ENCODE measurements at regions not wholly inside any gene's neighbourhood (a gene's known extent, or its start where the extent isn't known, plus 50 kb on each side); places are given as distances from the start of the nearest gene placed in this dataset.

GRCh38 chr4:45620808-45621207 lies 503.0 kb downstream of the GABRG1 start:
- H3K27me3 ChIP-seq (ENCODE audit: control insufficient read depth in 1 of 2, insufficient read depth in 2 of 2, low read length in 2 of 2) = no peaks in the 10 kb centered on the region
- H3K27ac ChIP-seq (ENCODE audit: low read depth, low read length) = no peak overlapping the region
- H3K9me3 ChIP-seq (ENCODE audit: control insufficient read depth in 1 of 2, low read length in 2 of 2) = no peaks in the 10 kb centered on the region
- H3K9ac ChIP-seq (ENCODE audit: low read depth in 1 of 2, low read length in 2 of 2) = no peak overlapping the region
- H3K4me1 ChIP-seq (ENCODE audit: control insufficient read depth in 1 of 2, insufficient read depth in 2 of 2, low read length in 2 of 2) = no peaks in the 10 kb centered on the region
- H3K36me3 ChIP-seq (ENCODE audit: control insufficient read depth in 1 of 2, insufficient read depth in 2 of 2, low read length in 2 of 2) = no peaks in the 10 kb centered on the region
- no peak overlapping the region for H3K4me3 ChIP-seq (ENCODE audit: low read depth in 1 of 2, low read length in 2 of 2)

- Histone ChIP-seq H3K4me1 (ENCODE audit: control insufficient read depth in 1 of 2, insufficient read depth in 2 of 2, low read length in 2 of 2) (no peaks in the 10 kb centered on the region), H3K4me3 (ENCODE audit: low read depth in 1 of 2, low read length in 2 of 2) (no peak overlapping the region), H3K9me3 (ENCODE audit: control insufficient read depth in 1 of 2, low read length in 2 of 2) (no peaks in the 10 kb centered on the region), H3K27me3 (ENCODE audit: control insufficient read depth in 1 of 2, insufficient read depth in 2 of 2, low read length in 2 of 2) (no peaks in the 10 kb centered on the region), H3K27ac (ENCODE audit: low read depth, low read length) (no peak overlapping the region), H3K9ac (ENCODE audit: low read depth in 1 of 2, low read length in 2 of 2) (no peak overlapping the region), H3K36me3 (ENCODE audit: control insufficient read depth in 1 of 2, insufficient read depth in 2 of 2, low read length in 2 of 2) (no peaks in the 10 kb centered on the region)
Observed at GRCh38 chr4:45596379-45597101, 527.3 kb downstream of the GABRG1 start.

DNA sequence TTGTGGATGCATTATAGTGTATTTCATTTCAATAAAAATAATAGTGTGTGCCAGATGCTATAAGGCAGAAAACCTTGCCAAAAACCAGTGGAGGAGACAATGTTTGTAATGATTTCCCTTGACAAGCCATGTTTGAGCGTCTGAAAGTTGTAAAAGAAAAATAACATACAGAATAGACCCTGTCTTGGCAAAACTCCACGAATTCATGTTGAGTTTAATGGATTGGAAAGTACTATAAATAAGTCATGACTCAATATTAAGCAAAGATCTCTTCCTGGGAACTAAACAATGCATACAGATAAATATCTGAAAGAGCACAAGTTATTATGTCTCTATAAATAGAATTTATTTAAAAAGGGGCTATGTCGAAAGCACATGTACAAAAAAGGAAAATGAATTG lies 543.5 kb downstream of the GABRG1 start:
- H3K9me3 ChIP-seq (ENCODE audit: control insufficient read depth in 1 of 2, low read length in 2 of 2) = no peaks in the 10 kb centered on the region
- no peak overlapping the region for H3K4me3 ChIP-seq (ENCODE audit: low read depth in 1 of 2, low read length in 2 of 2)
- H3K36me3 ChIP-seq (ENCODE audit: control insufficient read depth in 1 of 2, insufficient read depth in 2 of 2, low read length in 2 of 2) = no peaks in the 10 kb centered on the region
- H3K9ac ChIP-seq (ENCODE audit: low read depth in 1 of 2, low read length in 2 of 2) = no peak overlapping the region
- H3K27ac ChIP-seq (ENCODE audit: low read depth, low read length) = no peak overlapping the region
- no peaks in the 10 kb centered on the region for H3K4me1 ChIP-seq (ENCODE audit: control insufficient read depth in 1 of 2, insufficient read depth in 2 of 2, low read length in 2 of 2)
- H3K27me3 ChIP-seq (ENCODE audit: control insufficient read depth in 1 of 2, insufficient read depth in 2 of 2, low read length in 2 of 2) = no peaks in the 10 kb centered on the region

GRCh38 chr4:45578874-45579273 lies 545.0 kb downstream of the GABRG1 start:
- H3K27ac ChIP-seq (ENCODE audit: low read depth, low read length) = no peak overlapping the region
- no peak overlapping the region for H3K9ac ChIP-seq (ENCODE audit: low read depth in 1 of 2, low read length in 2 of 2)
- H3K4me1 ChIP-seq (ENCODE audit: control insufficient read depth in 1 of 2, insufficient read depth in 2 of 2, low read length in 2 of 2) = no peaks in the 10 kb centered on the region
- no peaks in the 10 kb centered on the region for H3K36me3 ChIP-seq (ENCODE audit: control insufficient read depth in 1 of 2, insufficient read depth in 2 of 2, low read length in 2 of 2)
- H3K27me3 ChIP-seq (ENCODE audit: control insufficient read depth in 1 of 2, insufficient read depth in 2 of 2, low read length in 2 of 2) = no peaks in the 10 kb centered on the region
- no peak overlapping the region for H3K4me3 ChIP-seq (ENCODE audit: low read depth in 1 of 2, low read length in 2 of 2)
- no peaks in the 10 kb centered on the region for H3K9me3 ChIP-seq (ENCODE audit: control insufficient read depth in 1 of 2, low read length in 2 of 2)

DNA sequence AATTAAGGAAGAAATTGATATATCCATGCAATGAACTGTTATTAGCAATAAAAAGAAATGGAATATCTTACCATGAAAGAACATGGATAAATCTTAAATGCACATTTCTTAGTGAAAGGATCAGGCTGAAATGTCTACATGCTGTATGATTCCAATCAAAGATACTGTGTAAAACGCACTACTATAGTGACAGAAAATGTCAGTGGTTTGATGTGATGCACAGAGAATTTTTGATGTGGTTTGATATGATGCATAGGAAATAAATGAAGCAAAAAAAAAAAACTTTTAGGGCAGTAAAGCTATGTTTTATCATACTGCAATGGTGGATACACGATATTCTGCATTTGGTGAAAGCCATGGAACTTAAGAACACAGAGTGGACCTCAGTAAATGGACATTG lies 547.6 kb downstream of the GABRG1 start:
- H3K36me3 ChIP-seq (ENCODE audit: control insufficient read depth in 1 of 2, insufficient read depth in 2 of 2, low read length in 2 of 2) = no peaks in the 10 kb centered on the region
- H3K27me3 ChIP-seq (ENCODE audit: control insufficient read depth in 1 of 2, insufficient read depth in 2 of 2, low read length in 2 of 2) = no peaks in the 10 kb centered on the region
- no peak overlapping the region for H3K9ac ChIP-seq (ENCODE audit: low read depth in 1 of 2, low read length in 2 of 2)
- H3K4me3 ChIP-seq (ENCODE audit: low read depth in 1 of 2, low read length in 2 of 2) = no peak overlapping the region
- H3K27ac ChIP-seq (ENCODE audit: low read depth, low read length) = no peak overlapping the region
- H3K9me3 ChIP-seq (ENCODE audit: control insufficient read depth in 1 of 2, low read length in 2 of 2) = no peaks in the 10 kb centered on the region
- H3K4me1 ChIP-seq (ENCODE audit: control insufficient read depth in 1 of 2, insufficient read depth in 2 of 2, low read length in 2 of 2) = no peaks in the 10 kb centered on the region

- H3K9me3 ChIP-seq (ENCODE audit: control insufficient read depth in 1 of 2, low read length in 2 of 2) = no peaks in the 10 kb centered on the region
- H3K27ac ChIP-seq (ENCODE audit: low read depth, low read length) = no peak overlapping the region
- no peak overlapping the region for H3K9ac ChIP-seq (ENCODE audit: low read depth in 1 of 2, low read length in 2 of 2)
- H3K4me3 ChIP-seq (ENCODE audit: low read depth in 1 of 2, low read length in 2 of 2) = no peak overlapping the region
- no peaks in the 10 kb centered on the region for H3K27me3 ChIP-seq (ENCODE audit: control insufficient read depth in 1 of 2, insufficient read depth in 2 of 2, low read length in 2 of 2)
- no peaks in the 10 kb centered on the region for H3K36me3 ChIP-seq (ENCODE audit: control insufficient read depth in 1 of 2, insufficient read depth in 2 of 2, low read length in 2 of 2)
- no peaks in the 10 kb centered on the region for H3K4me1 ChIP-seq (ENCODE audit: control insufficient read depth in 1 of 2, insufficient read depth in 2 of 2, low read length in 2 of 2)
Observed at GRCh38 chr4:45569619-45570018, 554.2 kb downstream of the GABRG1 start.

- Histone ChIP-seq H3K4me3 (ENCODE audit: low read depth in 1 of 2, low read length in 2 of 2) (no peak overlapping the region), H3K9ac (ENCODE audit: low read depth in 1 of 2, low read length in 2 of 2) (no peak overlapping the region), H3K4me1 (ENCODE audit: control insufficient read depth in 1 of 2, insufficient read depth in 2 of 2, low read length in 2 of 2) (no peaks in the 10 kb centered on the region), H3K36me3 (ENCODE audit: control insufficient read depth in 1 of 2, insufficient read depth in 2 of 2, low read length in 2 of 2) (no peaks in the 10 kb centered on the region), H3K27me3 (ENCODE audit: control insufficient read depth in 1 of 2, insufficient read depth in 2 of 2, low read length in 2 of 2) (no peaks in the 10 kb centered on the region), H3K27ac (ENCODE audit: low read depth, low read length) (no peak overlapping the region), H3K9me3 (ENCODE audit: control insufficient read depth in 1 of 2, low read length in 2 of 2) (no peaks in the 10 kb centered on the region)
Observed at GRCh38 chr4:45568694-45569093, 555.2 kb downstream of the GABRG1 start.

GRCh38 chr4:45566896-45567603 lies 556.8 kb downstream of the GABRG1 start:
- Histone ChIP-seq H3K4me3 (ENCODE audit: low read depth in 1 of 2, low read length in 2 of 2) (no peak overlapping the region), H3K27ac (ENCODE audit: low read depth, low read length) (no peak overlapping the region), H3K9me3 (ENCODE audit: control insufficient read depth in 1 of 2, low read length in 2 of 2) (no peaks in the 10 kb centered on the region), H3K27me3 (ENCODE audit: control insufficient read depth in 1 of 2, insufficient read depth in 2 of 2, low read length in 2 of 2) (no peaks in the 10 kb centered on the region), H3K9ac (ENCODE audit: low read depth in 1 of 2, low read length in 2 of 2) (no peak overlapping the region), H3K36me3 (ENCODE audit: control insufficient read depth in 1 of 2, insufficient read depth in 2 of 2, low read length in 2 of 2) (no peaks in the 10 kb centered on the region), H3K4me1 (ENCODE audit: control insufficient read depth in 1 of 2, insufficient read depth in 2 of 2, low read length in 2 of 2) (no peaks in the 10 kb centered on the region)

DNA sequence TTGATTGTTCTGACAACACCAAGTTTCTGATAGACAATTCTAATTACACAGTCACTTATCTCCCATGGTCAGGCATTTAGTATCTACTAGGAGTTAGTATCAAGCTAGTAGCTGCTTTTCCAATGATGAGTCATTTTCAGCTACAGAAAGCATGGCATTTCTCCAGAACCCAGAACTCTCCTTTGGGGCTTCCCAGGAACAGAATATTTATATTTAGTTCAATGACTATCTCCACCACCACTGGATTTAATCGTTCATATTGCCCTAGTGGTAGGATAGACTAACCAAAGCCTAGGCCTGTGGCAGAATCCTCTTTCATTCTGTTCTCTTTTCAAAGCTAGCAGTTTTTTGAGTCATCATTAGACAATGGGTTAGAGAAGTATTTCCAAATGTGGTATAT lies 569.4 kb downstream of the GABRG1 start:
- no peaks in the 10 kb centered on the region for H3K27me3 ChIP-seq (ENCODE audit: control insufficient read depth in 1 of 2, insufficient read depth in 2 of 2, low read length in 2 of 2)
- no peaks in the 10 kb centered on the region for H3K9me3 ChIP-seq (ENCODE audit: control insufficient read depth in 1 of 2, low read length in 2 of 2)
- H3K36me3 ChIP-seq (ENCODE audit: control insufficient read depth in 1 of 2, insufficient read depth in 2 of 2, low read length in 2 of 2) = no peaks in the 10 kb centered on the region
- H3K27ac ChIP-seq (ENCODE audit: low read depth, low read length) = no peak overlapping the region
- H3K4me3 ChIP-seq (ENCODE audit: low read depth in 1 of 2, low read length in 2 of 2) = no peak overlapping the region
- no peak overlapping the region for H3K9ac ChIP-seq (ENCODE audit: low read depth in 1 of 2, low read length in 2 of 2)
- H3K4me1 ChIP-seq (ENCODE audit: control insufficient read depth in 1 of 2, insufficient read depth in 2 of 2, low read length in 2 of 2) = no peaks in the 10 kb centered on the region

- no peaks in the 10 kb centered on the region for H3K36me3 ChIP-seq (ENCODE audit: control insufficient read depth in 1 of 2, insufficient read depth in 2 of 2, low read length in 2 of 2)
- no peak overlapping the region for H3K4me3 ChIP-seq (ENCODE audit: low read depth in 1 of 2, low read length in 2 of 2)
- H3K4me1 ChIP-seq (ENCODE audit: control insufficient read depth in 1 of 2, insufficient read depth in 2 of 2, low read length in 2 of 2) = no peaks in the 10 kb centered on the region
Observed at GRCh38 chr4:45550766-45551366, 573.0 kb downstream of the GABRG1 start.

More at GRCh38 chr4:45550766-45551366, 573.0 kb downstream of the GABRG1 start:
- Histone ChIP-seq H3K9ac (ENCODE audit: low read depth in 1 of 2, low read length in 2 of 2) (no peak overlapping the region), H3K9me3 (ENCODE audit: control insufficient read depth in 1 of 2, low read length in 2 of 2) (no peaks in the 10 kb centered on the region), H3K27me3 (ENCODE audit: control insufficient read depth in 1 of 2, insufficient read depth in 2 of 2, low read length in 2 of 2) (no peaks in the 10 kb centered on the region), H3K27ac (ENCODE audit: low read depth, low read length) (no peak overlapping the region)
